ENCODE measurements at regions not wholly inside any gene's neighbourhood (a gene's known extent, or its start where the extent isn't known, plus 50 kb on each side); places are given as distances from the start of the nearest gene placed in this dataset.

- no peak overlapping the region for H3K4me3 ChIP-seq (replicated peaks; ENCODE audit: low read depth, low read length)
- H3K36me3 ChIP-seq (ENCODE audit: control insufficient read depth, insufficient read depth, low read length): no peaks in the 10 kb centered on the region
- H3K27me3 ChIP-seq (replicated peaks; ENCODE audit: control insufficient read depth, insufficient read depth, low read length): no peaks in the 10 kb centered on the region
- DNase-seq (ENCODE audit: extremely low read depth, insufficient read length): no peak
- TF ChIP-seq CTCF (IDR thresholded peaks at IDR 0.05; ENCODE audit: insufficient read depth, low read length, poor library complexity, severe bottlenecking): no peak
Measured at GRCh38 chr13:58879114-58879513, 1247.6 kb downstream of the PCDH17 start.

DNA sequence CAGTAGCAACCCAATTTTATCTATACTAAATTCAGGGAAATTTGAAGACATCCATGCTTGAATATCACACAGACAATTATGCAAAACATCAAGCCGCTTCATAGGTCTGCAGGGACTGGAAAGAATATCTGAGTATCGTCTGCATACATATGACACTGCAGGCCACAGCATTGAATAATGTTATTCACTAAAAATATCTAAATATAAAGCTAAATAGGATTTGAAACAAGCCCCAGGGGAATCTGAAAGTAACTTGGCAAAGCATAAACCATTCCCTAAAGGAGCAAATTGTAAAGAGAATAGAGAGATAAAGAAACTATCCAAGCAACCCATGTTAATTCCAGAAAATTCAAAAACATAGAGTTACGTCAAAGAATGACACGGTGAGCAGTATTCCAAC, 1251.0 kb downstream of the PCDH17 start:
- Histone ChIP-seq H3K27me3 (replicated peaks; ENCODE audit: control insufficient read depth, insufficient read depth, low read length) (no peaks in the 10 kb centered on the region), H3K36me3 (ENCODE audit: control insufficient read depth, insufficient read depth, low read length) (no peaks in the 10 kb centered on the region), H3K4me3 (replicated peaks; ENCODE audit: low read depth, low read length) (no peak overlapping the region)
- no peak for DNase-seq (ENCODE audit: extremely low read depth, insufficient read length)
- no peak for TF ChIP-seq CTCF (IDR thresholded peaks at IDR 0.05; ENCODE audit: insufficient read depth, low read length, poor library complexity, severe bottlenecking)

DNA sequence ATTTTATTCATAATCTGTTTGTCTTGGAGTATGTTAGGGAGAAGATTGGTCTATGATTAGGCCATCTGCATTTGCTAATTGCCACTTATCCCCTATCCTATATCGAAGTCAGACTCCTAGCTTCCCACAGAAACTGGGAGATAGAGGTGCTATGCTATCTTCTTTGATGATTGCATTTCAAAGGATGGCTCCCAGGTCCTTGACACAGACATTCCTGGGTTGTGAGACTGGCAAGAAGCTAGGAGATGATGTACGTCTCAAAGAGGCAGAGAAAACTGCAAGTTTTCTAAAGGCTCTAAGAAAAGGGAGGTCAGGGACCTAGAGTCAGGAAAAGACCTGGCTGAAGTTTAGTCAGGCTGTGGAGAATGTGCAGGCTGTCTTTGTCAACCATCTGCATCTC, 1251.9 kb downstream of the PCDH17 start:
- no peak for DNase-seq (ENCODE audit: extremely low read depth, insufficient read length)
- Histone ChIP-seq H3K4me3 (replicated peaks; ENCODE audit: low read depth, low read length) (no peak overlapping the region), H3K27me3 (replicated peaks; ENCODE audit: control insufficient read depth, insufficient read depth, low read length) (no peaks in the 10 kb centered on the region), H3K36me3 (ENCODE audit: control insufficient read depth, insufficient read depth, low read length) (no peaks in the 10 kb centered on the region)
- no peak for TF ChIP-seq CTCF (IDR thresholded peaks at IDR 0.05; ENCODE audit: insufficient read depth, low read length, poor library complexity, severe bottlenecking)

DNA sequence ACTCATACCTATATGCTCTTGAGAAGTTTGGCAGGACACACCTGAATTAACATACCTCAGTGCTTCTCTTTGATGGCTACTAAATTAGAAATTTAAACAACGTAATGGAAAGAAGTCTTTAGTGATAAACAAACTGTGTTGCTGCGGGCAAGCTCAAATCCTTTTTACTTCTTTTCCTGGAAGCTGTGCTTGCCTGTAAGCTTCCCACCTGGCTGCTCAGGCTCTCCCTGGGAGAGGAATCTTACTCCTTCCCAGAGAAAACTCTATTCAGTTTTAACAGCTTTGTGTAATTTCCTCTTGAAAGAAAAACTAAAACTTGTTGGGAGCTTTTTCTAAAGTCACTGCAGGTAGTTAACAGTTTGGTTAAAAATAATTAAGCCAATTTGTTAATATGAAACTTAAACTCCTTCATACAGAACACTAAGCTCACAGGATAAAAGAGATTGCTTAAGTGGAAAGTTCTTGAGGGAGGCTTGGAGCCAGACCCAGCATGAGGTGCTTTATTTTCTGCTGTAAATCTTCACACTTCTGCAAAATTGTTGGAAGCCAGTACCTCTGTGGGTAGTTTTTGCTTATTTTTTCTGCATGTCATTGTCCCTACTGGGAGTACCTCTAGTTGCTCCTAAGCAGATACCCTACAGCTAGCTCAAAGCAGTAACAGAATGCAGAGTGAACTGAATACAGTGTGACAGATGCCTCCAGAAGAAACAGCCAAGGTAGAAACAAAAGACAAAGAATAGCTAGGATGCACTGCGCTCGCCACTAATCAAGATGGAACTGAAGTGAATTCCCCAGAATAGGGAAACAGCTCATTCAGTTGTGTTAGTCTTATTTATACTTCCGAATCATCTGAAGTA, 1253.0 kb downstream of the PCDH17 start:
- no peak for TF ChIP-seq CTCF (IDR thresholded peaks at IDR 0.05; ENCODE audit: insufficient read depth, low read length, poor library complexity, severe bottlenecking)
- Histone ChIP-seq H3K27me3 (replicated peaks; ENCODE audit: control insufficient read depth, insufficient read depth, low read length) (no peaks in the 10 kb centered on the region), H3K36me3 (ENCODE audit: control insufficient read depth, insufficient read depth, low read length) (no peaks in the 10 kb centered on the region), H3K4me3 (replicated peaks; ENCODE audit: low read depth, low read length) (no peak overlapping the region)
- DNase-seq (ENCODE audit: extremely low read depth, insufficient read length): no peak

DNA sequence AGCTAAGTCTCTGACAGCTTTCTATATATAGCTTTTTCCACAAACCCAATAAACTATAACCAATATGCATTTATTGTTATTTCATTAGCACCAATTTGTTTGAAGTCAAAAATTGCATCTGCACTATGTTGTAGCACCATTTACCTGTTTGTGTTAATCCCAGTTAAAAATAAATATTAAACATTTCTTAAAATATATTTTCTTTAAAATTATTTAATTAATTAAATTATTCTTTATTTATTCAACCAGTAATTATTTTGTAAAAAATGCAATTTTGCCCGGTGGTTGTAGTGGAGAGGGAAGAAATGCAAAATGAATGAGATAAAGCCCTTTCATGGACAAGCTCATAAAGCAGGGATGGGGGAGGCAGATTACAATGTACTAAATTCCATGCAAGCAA, 1257.9 kb downstream of the PCDH17 start:
- no peak for DNase-seq (ENCODE audit: extremely low read depth, insufficient read length)
- no peak for TF ChIP-seq CTCF (IDR thresholded peaks at IDR 0.05; ENCODE audit: insufficient read depth, low read length, poor library complexity, severe bottlenecking)
- Histone ChIP-seq H3K4me3 (replicated peaks; ENCODE audit: low read depth, low read length) (no peak overlapping the region), H3K27me3 (replicated peaks; ENCODE audit: control insufficient read depth, insufficient read depth, low read length) (no peaks in the 10 kb centered on the region), H3K36me3 (ENCODE audit: control insufficient read depth, insufficient read depth, low read length) (no peaks in the 10 kb centered on the region)

Measured in GM06990 (cell line).